Rectal smooth muscle tissue (tissue), 1 donor: ENCODE measurements at regions not wholly inside any gene's neighbourhood (a gene's known extent, or its start where the extent isn't known, plus 50 kb on each side); places are given as distances from the start of the nearest gene placed in this dataset.
"Not testable (repeated sequence)": the region's sequence is repeated elsewhere in the genome, so short reads cannot be mapped to it uniquely, and the experiment has no call there.

Source experiments
- H3K27ac ChIP-seq: one replicate; pipeline ENCODE4 v1.7.0; 2013; ENCODE audit warnings: low read depth, low read length, inconsistent platforms
- H3K27me3 ChIP-seq: one replicate; pipeline ENCODE4 v1.7.0; 2013; ENCODE audit warnings: low read length; ENCODE audit not compliant: control insufficient read depth, insufficient read depth
- H3K36me3 ChIP-seq: one replicate; pipeline ENCODE4 v1.7.0; 2013; ENCODE audit warnings: low read length; ENCODE audit not compliant: control insufficient read depth, insufficient read depth
- H3K4me1 ChIP-seq: one replicate; pipeline ENCODE4 v1.7.0; 2013; ENCODE audit warnings: low read length; ENCODE audit not compliant: control insufficient read depth, insufficient read depth
- H3K4me3 ChIP-seq: one replicate; pipeline ENCODE4 v1.7.0; 2013; ENCODE audit warnings: low read length
- H3K9ac ChIP-seq: one replicate; pipeline ENCODE4 v1.7.0; 2013; ENCODE audit warnings: low read length

- Histone ChIP-seq H3K4me3 (no peak overlapping the region), H3K4me1 (no peaks in the 10 kb centered on the region), H3K9ac (no peak overlapping the region), H3K36me3 (no peaks in the 10 kb centered on the region), H3K27ac (no peak overlapping the region), H3K27me3 (no peaks in the 10 kb centered on the region)
Measured at GRCh38 chr2:219868635-219869034, 241.2 kb downstream of the SLC4A3 start.

GRCh38 chr2:219870041-219870440, 242.6 kb downstream of the SLC4A3 start:
- Histone ChIP-seq H3K27ac (no peak overlapping the region), H3K27me3 (no peaks in the 10 kb centered on the region), H3K36me3 (no peaks in the 10 kb centered on the region), H3K4me3 (no peak overlapping the region), H3K9ac (no peak overlapping the region), H3K4me1 (no peaks in the 10 kb centered on the region)

- no peaks in the 10 kb centered on the region for H3K27me3 ChIP-seq
- H3K9ac ChIP-seq, result no peak overlapping the region
- H3K27ac ChIP-seq, result no peak overlapping the region
- no peak overlapping the region for H3K4me3 ChIP-seq
- no peaks in the 10 kb centered on the region for H3K4me1 ChIP-seq
- no peaks in the 10 kb centered on the region for H3K36me3 ChIP-seq
Measured at GRCh38 chr2:219871351-219871750, 243.9 kb downstream of the SLC4A3 start.

- no peak overlapping the region for H3K27ac ChIP-seq
- no peak overlapping the region for H3K4me3 ChIP-seq
- H3K9ac ChIP-seq, result no peak overlapping the region
- no peaks in the 10 kb centered on the region for H3K4me1 ChIP-seq
- H3K27me3 ChIP-seq, result no peaks in the 10 kb centered on the region
- no peaks in the 10 kb centered on the region for H3K36me3 ChIP-seq
Measured at GRCh38 chr2:219875036-219875435, 247.6 kb downstream of the SLC4A3 start.

- not testable (repeated sequence) for H3K4me3 ChIP-seq, H3K4me1 ChIP-seq, H3K27ac ChIP-seq, H3K27me3 ChIP-seq, H3K36me3 ChIP-seq, H3K9ac ChIP-seq
Measured at GRCh38 chr2:219875986-219876385, 248.6 kb downstream of the SLC4A3 start.

- H3K4me3 ChIP-seq, result no peak overlapping the region
- H3K4me1 ChIP-seq, result no peaks in the 10 kb centered on the region
- no peaks in the 10 kb centered on the region for H3K27me3 ChIP-seq
- no peak overlapping the region for H3K27ac ChIP-seq
- no peaks in the 10 kb centered on the region for H3K36me3 ChIP-seq
- no peak overlapping the region for H3K9ac ChIP-seq
Measured at GRCh38 chr2:219876931-219877330, 249.5 kb downstream of the SLC4A3 start.

GRCh38 chr2:219877728-219878127, 250.3 kb downstream of the SLC4A3 start:
- no peak overlapping the region for H3K27ac ChIP-seq
- H3K36me3 ChIP-seq, result no peaks in the 10 kb centered on the region
- H3K4me1 ChIP-seq, result no peaks in the 10 kb centered on the region
- H3K27me3 ChIP-seq, result no peaks in the 10 kb centered on the region
- H3K9ac ChIP-seq, result no peak overlapping the region
- H3K4me3 ChIP-seq, result no peak overlapping the region

- H3K27ac ChIP-seq, result no peak overlapping the region
- H3K36me3 ChIP-seq, result no peaks in the 10 kb centered on the region
- no peaks in the 10 kb centered on the region for H3K27me3 ChIP-seq
- no peaks in the 10 kb centered on the region for H3K4me1 ChIP-seq
- H3K9ac ChIP-seq, result no peak overlapping the region
- no peak overlapping the region for H3K4me3 ChIP-seq
Measured at GRCh38 chr2:219878516-219878915, 251.1 kb downstream of the SLC4A3 start.

GRCh38 chr2:219881851-219882250, 254.4 kb downstream of the SLC4A3 start:
- no peaks in the 10 kb centered on the region for H3K27me3 ChIP-seq
- no peak overlapping the region for H3K9ac ChIP-seq
- H3K36me3 ChIP-seq, result no peaks in the 10 kb centered on the region
- H3K27ac ChIP-seq, result no peak overlapping the region
- no peaks in the 10 kb centered on the region for H3K4me1 ChIP-seq
- H3K4me3 ChIP-seq, result no peak overlapping the region

GRCh38 chr2:219886615-219887014, 259.2 kb downstream of the SLC4A3 start:
- H3K27me3 ChIP-seq, result no peaks in the 10 kb centered on the region
- no peak overlapping the region for H3K27ac ChIP-seq
- no peak overlapping the region for H3K4me3 ChIP-seq
- H3K9ac ChIP-seq, result no peak overlapping the region
- no peaks in the 10 kb centered on the region for H3K4me1 ChIP-seq
- H3K36me3 ChIP-seq, result no peaks in the 10 kb centered on the region

GRCh38 chr2:219887870-219888269, 260.4 kb downstream of the SLC4A3 start:
- H3K9ac ChIP-seq, result no peak overlapping the region
- H3K4me1 ChIP-seq, result no peaks in the 10 kb centered on the region
- no peaks in the 10 kb centered on the region for H3K36me3 ChIP-seq
- no peak overlapping the region for H3K4me3 ChIP-seq
- H3K27me3 ChIP-seq, result no peaks in the 10 kb centered on the region
- H3K27ac ChIP-seq, result no peak overlapping the region

GRCh38 chr2:219893541-219893940, 266.1 kb downstream of the SLC4A3 start:
- H3K27ac ChIP-seq, result no peak overlapping the region
- H3K4me3 ChIP-seq, result no peak overlapping the region
- H3K9ac ChIP-seq, result no peak overlapping the region
- no peaks in the 10 kb centered on the region for H3K27me3 ChIP-seq
- no peaks in the 10 kb centered on the region for H3K4me1 ChIP-seq
- H3K36me3 ChIP-seq, result no peaks in the 10 kb centered on the region

- H3K27me3 ChIP-seq, result no peaks in the 10 kb centered on the region
- H3K4me3 ChIP-seq, result no peak overlapping the region
Measured at GRCh38 chr2:219897456-219897855, 270.0 kb downstream of the SLC4A3 start.

More at GRCh38 chr2:219897456-219897855, 270.0 kb downstream of the SLC4A3 start:
- Histone ChIP-seq H3K4me1 (no peaks in the 10 kb centered on the region), H3K27ac (no peak overlapping the region), H3K36me3 (no peaks in the 10 kb centered on the region), H3K9ac (no peak overlapping the region)
